K562 (cell line): ENCODE measurements at regions not wholly inside any gene's neighbourhood (a gene's known extent, or its start where the extent isn't known, plus 50 kb on each side); places are given as distances from the start of the nearest gene placed in this dataset.

ENCODE experiments used
- ATAC-seq: fragments of 200-7000 bp; cut with Tn5 transposase; 3 replicates; pipeline ENCODE4 v1.9.1; 2020; ENCODE audit warnings: moderate library complexity
- BruUV-seq: library from RNA; stranded (reverse); fragments of 400-500 nt; replicated peaks from 2 replicates; lab custom pipeline; 2021; lab: Mats Ljungman, UMichigan
- CTCF ChIA-PET: fragments of 300-600 bp; formaldehyde crosslinking; extraction: SDS; loops from one replicate; lab custom pipeline; 2021; ENCODE audit warnings: low intra/inter-chr PET ratio; lab: Yijun Ruan, JAX
- POLR2A ChIA-PET: fragments of 300-600, 350-650 bp; sonication (Branson Sonifier 250); formaldehyde crosslinking; extraction: SDS; loops from one replicate; lab custom pipeline; 2021; ENCODE audit warnings: antibody characterized with exemption, inconsistent platforms; lab: Yijun Ruan, JAX
- DNase-seq, 4 experiments: peaks; one replicate each; pipeline versions ENCODE4 v3.0.0 to v3.0.0-alpha.2; 2011 to 2018; ENCODE audit warnings: low spot score in 3 of 4, mixed read lengths in 3 of 4; ENCODE audit errors: extremely low read depth in 1 of 4
- FAIRE-seq: peaks from 2 replicates; lab custom pipeline; 2011; peaks lifted over from hg19 to GRCh38; lab: Jason Lieb, UNC
- H2AFZ ChIP-seq: 2 replicates; pipeline ENCODE4 v1.6.0; 2011; ENCODE audit warnings: low read depth, low read length, control low read depth, inconsistent platforms
- H3K27ac ChIP-seq: fragments of 200-600 bp; 3 replicates; pipeline ENCODE4 v1.8.0; 2011; ENCODE audit warnings: low read depth, mild to moderate bottlenecking, control low read depth, inconsistent platforms, low read length, moderate library complexity, mixed read lengths; ENCODE audit errors: extremely low read depth
- H3K27me3 ChIP-seq, 2 experiments: fragments of 300-600 bp in 1 of 2; 2 replicates in 1 of 2; 3 replicates in 1 of 2; pipeline versions ENCODE4 v1.6.0 to v1.8.0; 2011; ENCODE audit warnings: inconsistent platforms in 2 of 2, low read length in 2 of 2, mild to moderate bottlenecking in 1 of 2, mixed read lengths in 1 of 2, moderate library complexity in 1 of 2; ENCODE audit not compliant: control insufficient read depth in 2 of 2, insufficient read depth in 2 of 2
- H3K36me3 ChIP-seq: fragments of 300-600 bp; 3 replicates; pipeline ENCODE4 v1.8.0; 2011; ENCODE audit warnings: mild to moderate bottlenecking, low read length, inconsistent platforms; ENCODE audit not compliant: control insufficient read depth, insufficient read depth
- H3K4me1 ChIP-seq, 2 experiments: fragments of 200-600 bp in 1 of 2; replicated peaks in 1 of 2; 2 replicates in 1 of 2; 3 replicates in 1 of 2; pipeline versions ENCODE4 v1.5.1 to v1.8.0; 2011; ENCODE audit warnings: inconsistent platforms in 2 of 2, low read length in 2 of 2, mild to moderate bottlenecking in 1 of 2, mixed read lengths in 1 of 2, moderate library complexity in 1 of 2; ENCODE audit not compliant: control insufficient read depth in 2 of 2, insufficient read depth in 2 of 2
- H3K4me2 ChIP-seq: 2 replicates; pipeline ENCODE4 v1.6.1; 2011; ENCODE audit warnings: low read length, control low read depth, inconsistent platforms, mixed read lengths; ENCODE audit not compliant: insufficient read depth
- H3K4me3 ChIP-seq: fragments of 200-600 bp; sonication (generic), shearing (Covaris generic); 2 replicates; pipeline ENCODE4 v1.5.1; 2016; ENCODE audit warnings: control low read depth, inconsistent platforms
- H3K79me2 ChIP-seq: fragments of 200-600 bp; 3 replicates; pipeline ENCODE4 v1.8.0; 2011; ENCODE audit warnings: low read length, inconsistent platforms; ENCODE audit not compliant: control insufficient read depth, insufficient read depth
- H3K9ac ChIP-seq, 2 experiments: 2 replicates each; pipeline versions ENCODE4 v1.6.0 to v1.6.1; 2011; ENCODE audit warnings: low read depth in 2 of 2, low read length in 2 of 2, control low read depth in 1 of 2, inconsistent platforms in 1 of 2, mild to moderate bottlenecking in 1 of 2, mixed read lengths in 1 of 2; ENCODE audit not compliant: insufficient read depth in 1 of 2
- H3K9me1 ChIP-seq: one replicate; pipeline ENCODE4 v1.6.0; 2011; ENCODE audit warnings: inconsistent platforms, mild to moderate bottlenecking, low read length, moderate library complexity; ENCODE audit not compliant: control insufficient read depth, insufficient read depth
- H3K9me3 ChIP-seq: replicated peaks from 2 replicates; pipeline ENCODE4 v1.5.1; 2011; ENCODE audit warnings: low read depth, low read length, inconsistent platforms; ENCODE audit not compliant: control insufficient read depth, insufficient read depth
- H4K20me1 ChIP-seq: replicated peaks from 2 replicates; pipeline ENCODE4 v1.6.1; 2011; ENCODE audit warnings: low read length, inconsistent platforms, mixed read lengths; ENCODE audit not compliant: control insufficient read depth, insufficient read depth
- FOXA3 ChIP-seq, 2 experiments: fragments of 450-650 bp in 1 of 2; sonication (generic) in 1 of 2; formaldehyde crosslinking; IDR thresholded peaks in 1 of 2; conservative IDR thresholded peaks in 1 of 2; 2 replicates each; pipeline versions ENCODE4 v1.4.0 to v1.8.0; 2020 to 2022; ENCODE audit warnings: mild to moderate bottlenecking in 2 of 2, missing genetic modification reagents in 1 of 2
- FOXM1 ChIP-seq, 2 experiments: fragments of 450-650 bp in 1 of 2; sonication (generic) in 1 of 2; formaldehyde crosslinking in 1 of 2; IDR thresholded peaks; 2 replicates each; pipeline versions ENCODE4 v1.6.1 to v1.9.0; 2017 to 2022; ENCODE audit warnings: low read depth in 2 of 2, mild to moderate bottlenecking in 2 of 2, missing genetic modification reagents in 1 of 2, moderate library complexity in 1 of 2
- FUS ChIP-seq: fragments of 200-400 bp; formaldehyde crosslinking; optimal IDR thresholded peaks from 2 replicates; pipeline ENCODE3; 2017; ENCODE audit warnings: low read depth, low read length
- RBM17 ChIP-seq: fragments of 200-400 bp; formaldehyde crosslinking; IDR thresholded peaks from 2 replicates; pipeline ENCODE4 v1.6.1; 2017; ENCODE audit warnings: low read depth, mild to moderate bottlenecking, low read length, borderline replicate concordance
- WGBS: fragments of 100-300 bp; shearing (Covaris generic); methylation state at CpG from one replicate; pipeline ENCODE4 v1.1.6; 2016; ENCODE audit warnings: low coverage, mixed read lengths; ENCODE audit not compliant: insufficient coverage; ENCODE audit errors: missing lambda C conversion rate; 5-methylcytosine and 5-hydroxymethylcytosine counted together
- in situ Hi-C: fragments of 300-500 bp; cut with MboI; formaldehyde crosslinking; loops from 4 replicates; pipeline ENCODE4 v1.15.0; 2018; ENCODE audit warnings: inconsistent platforms, mixed read lengths
- intact Hi-C: fragments of 100-400 bp; cut with micrococcal nuclease; formaldehyde crosslinking; loops from 2 replicates; pipeline ENCODE4 v1.14.2; 2022
- TF ChIP-seq, protein P1 (sequence below): IDR thresholded peaks from 2 replicates; pipeline ENCODE4 v1.6.1; 2011; ENCODE audit not compliant: insufficient read length; ENCODE audit errors: extremely low read depth
- TF ChIP-seq, protein P2 (sequence below): fragments of 250-450 bp; sonication (Bioruptor Pico); IDR thresholded peaks from 2 replicates; pipeline ENCODE4 v1.8.0; 2022; ENCODE audit warnings: inconsistent platforms, mild to moderate bottlenecking, moderate library complexity, borderline replicate concordance

DNA sequence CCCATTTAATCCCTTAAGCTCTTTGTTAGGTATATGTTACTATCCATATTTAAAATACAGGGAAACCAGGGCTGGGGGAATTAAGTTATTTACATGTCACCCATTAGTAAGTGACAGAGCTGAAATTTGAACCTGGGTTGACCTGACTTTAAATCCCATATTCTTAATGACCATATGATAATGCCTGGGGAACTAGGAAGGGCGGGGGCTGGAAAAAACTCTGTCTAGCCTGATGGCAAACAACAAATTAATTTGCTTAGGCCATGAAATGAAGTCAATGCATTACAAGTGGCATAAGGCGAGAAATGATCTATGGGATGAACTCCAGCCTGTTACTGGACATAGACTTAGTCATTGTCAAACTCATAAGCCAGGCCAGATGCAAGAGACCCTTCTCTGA is 325.7 kb upstream of the WWC1 start:
- H3K9me1 ChIP-seq = no peaks in the 10 kb centered on the region
- no peak overlapping the region for H3K27ac ChIP-seq
- intact Hi-C loops = no loop called here
- H3K9ac ChIP-seq = no peak overlapping the region
- no TSS peak for BruUV-seq
- no peaks in the 10 kb centered on the region for H3K79me2 ChIP-seq
- DNase-seq (no peak), FAIRE-seq (no peak)
- CTCF ChIA-PET = no interaction called here
- H3K4me2 ChIP-seq = no peak overlapping the region
- no peaks in the 10 kb centered on the region for H3K4me1 ChIP-seq
- H3K36me3 ChIP-seq = no peaks in the 10 kb centered on the region
- 0% methylated on average over 2 of the region's 2 CpGs for WGBS
- H3K9me3 ChIP-seq = no peaks in the 10 kb centered on the region
- in situ Hi-C loops = no loop called here
- no peak overlapping the region for H3K4me3 ChIP-seq
- POLR2A ChIA-PET = interaction anchor here (0.6 kb wide), 1 partner anchor 20 kb away, joined by 3 read pairs; no protein-coding TSS in a partner anchor
- H2AFZ ChIP-seq = no peak overlapping the region
- H4K20me1 ChIP-seq = no peaks in the 10 kb centered on the region
- TF ChIP-seq FOXM1 (IDR thresholded peaks at IDR 0.05; ENCODE audit: low read depth) (no peak), FOXM1 (CRISPR knock-in tag; IDR thresholded peaks at IDR 0.05; ENCODE audit: low read depth) (no peak), FUS (no peak)
- TF ChIP-seq, all 486 proteins: peak for 0
- no peaks in the 10 kb centered on the region for H3K27me3 ChIP-seq
- ATAC-seq = no peak

DNA sequence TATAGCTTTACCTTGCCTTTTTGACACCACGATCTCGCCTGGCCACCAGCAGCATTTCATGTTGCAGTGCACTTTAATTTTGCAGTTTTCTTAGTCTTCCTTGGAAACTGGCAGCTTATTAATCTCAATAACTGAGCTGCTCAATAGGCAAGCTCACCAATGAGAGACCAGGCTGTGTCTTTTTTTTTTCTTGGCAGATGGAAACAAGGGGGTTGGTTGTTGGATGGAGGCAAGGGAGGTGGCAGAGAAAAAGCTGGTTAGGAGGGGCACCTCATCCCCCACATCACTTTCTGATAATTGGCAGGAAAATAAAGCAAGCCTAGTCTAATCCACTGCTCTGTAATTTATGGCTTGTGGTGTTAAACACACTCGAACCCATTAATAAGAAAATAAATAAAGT is 324.5 kb upstream of the WWC1 start:
- POLR2A ChIA-PET = no interaction called here
- H3K36me3 ChIP-seq = no peaks in the 10 kb centered on the region
- H4K20me1 ChIP-seq = no peaks in the 10 kb centered on the region
- BruUV-seq = no TSS peak
- H3K27ac ChIP-seq = no peak overlapping the region
- no peak overlapping the region for H2AFZ ChIP-seq
- FAIRE-seq (no peak), ATAC-seq (no peak), DNase-seq (no peak)
- H3K4me2 ChIP-seq = no peak overlapping the region
- H3K9me1 ChIP-seq = no peaks in the 10 kb centered on the region
- in situ Hi-C loops (no loop called here), intact Hi-C loops (no loop called here)
- no peaks in the 10 kb centered on the region for H3K79me2 ChIP-seq
- no peaks in the 10 kb centered on the region for H3K9me3 ChIP-seq
- no peaks in the 10 kb centered on the region for H3K4me1 ChIP-seq
- 0% methylated on average over 3 of the region's 3 CpGs for WGBS
- no peak overlapping the region for H3K9ac ChIP-seq
- TF ChIP-seq FOXA3 (CRISPR knock-in tag; conservative IDR thresholded peaks at IDR 0.05 in 1 of 2, IDR thresholded peaks at IDR 0.05 in 1 of 2) (no peak), RBM17 (no peak)
- TF ChIP-seq, protein P1, sequence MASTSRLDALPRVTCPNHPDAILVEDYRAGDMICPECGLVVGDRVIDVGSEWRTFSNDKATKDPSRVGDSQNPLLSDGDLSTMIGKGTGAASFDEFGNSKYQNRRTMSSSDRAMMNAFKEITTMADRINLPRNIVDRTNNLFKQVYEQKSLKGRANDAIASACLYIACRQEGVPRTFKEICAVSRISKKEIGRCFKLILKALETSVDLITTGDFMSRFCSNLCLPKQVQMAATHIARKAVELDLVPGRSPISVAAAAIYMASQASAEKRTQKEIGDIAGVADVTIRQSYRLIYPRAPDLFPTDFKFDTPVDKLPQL = no peak
- TF ChIP-seq, protein P2, sequence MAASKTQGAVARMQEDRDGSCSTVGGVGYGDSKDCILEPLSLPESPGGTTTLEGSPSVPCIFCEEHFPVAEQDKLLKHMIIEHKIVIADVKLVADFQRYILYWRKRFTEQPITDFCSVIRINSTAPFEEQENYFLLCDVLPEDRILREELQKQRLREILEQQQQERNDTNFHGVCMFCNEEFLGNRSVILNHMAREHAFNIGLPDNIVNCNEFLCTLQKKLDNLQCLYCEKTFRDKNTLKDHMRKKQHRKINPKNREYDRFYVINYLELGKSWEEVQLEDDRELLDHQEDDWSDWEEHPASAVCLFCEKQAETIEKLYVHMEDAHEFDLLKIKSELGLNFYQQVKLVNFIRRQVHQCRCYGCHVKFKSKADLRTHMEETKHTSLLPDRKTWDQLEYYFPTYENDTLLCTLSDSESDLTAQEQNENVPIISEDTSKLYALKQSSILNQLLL (CRISPR knock-in tag) = no peak
- CTCF ChIA-PET = no interaction called here
- no peak overlapping the region for H3K4me3 ChIP-seq
- H3K27me3 ChIP-seq = no peaks in the 10 kb centered on the region
